ENCODE measurements at regions not wholly inside any gene's neighbourhood (a gene's known extent, or its start where the extent isn't known, plus 50 kb on each side); places are given as distances from the start of the nearest gene placed in this dataset.

GRCh38 chr14:95008445-95009217 is 148.7 kb downstream of the DICER1 start:
- Mint-ChIP-seq H3K36me3 (ENCODE audit: low read depth) (no peaks in the 10 kb centered on the region), H3K4me3 (no peak overlapping the region), H3K9me3 (no peaks in the 10 kb centered on the region), H3K27ac (no peak overlapping the region), H3K27me3 (peaks cover 9% of the 10 kb centered on the region), H3K4me1 (no peaks in the 10 kb centered on the region)
- no peak for DNase-seq
- CTCF ChIA-PET, result no interaction called here
- POLR2A ChIA-PET, result no interaction called here

GRCh38 chr14:95007921-95008320 is 149.4 kb downstream of the DICER1 start:
- H3K9me3 Mint-ChIP-seq, result no peaks in the 10 kb centered on the region

GRCh38 chr14:95006479-95006878 is 150.8 kb downstream of the DICER1 start:
- ChIA-PET CTCF (no interaction called here), POLR2A (no interaction called here)
- H3K4me3 Mint-ChIP-seq, result no peak overlapping the region

More at GRCh38 chr14:95007921-95008320, 149.4 kb downstream of the DICER1 start:
- POLR2A ChIA-PET, result no interaction called here
- CTCF ChIA-PET, result no interaction called here
- no peaks in the 10 kb centered on the region for H3K36me3 Mint-ChIP-seq (ENCODE audit: low read depth)
- no peaks in the 10 kb centered on the region for H3K4me1 Mint-ChIP-seq
- H3K4me3 Mint-ChIP-seq, result no peak overlapping the region
- no peak for DNase-seq
- peaks cover 9% of the 10 kb centered on the region for H3K27me3 Mint-ChIP-seq
- H3K27ac Mint-ChIP-seq, result no peak overlapping the region

GRCh38 chr14:95006051-95006450 is 151.3 kb downstream of the DICER1 start:
- H3K27ac Mint-ChIP-seq, result no peak overlapping the region
- no peaks in the 10 kb centered on the region for H3K4me1 Mint-ChIP-seq
- H3K9me3 Mint-ChIP-seq, result no peaks in the 10 kb centered on the region
- ChIA-PET CTCF (no interaction called here), POLR2A (no interaction called here)
- H3K36me3 Mint-ChIP-seq (ENCODE audit: low read depth), result no peaks in the 10 kb centered on the region
- H3K4me3 Mint-ChIP-seq, result no peak overlapping the region
- DNase-seq, result no peak
- H3K27me3 Mint-ChIP-seq, result peaks cover 8% of the 10 kb centered on the region

More at GRCh38 chr14:95006479-95006878, 150.8 kb downstream of the DICER1 start:
- H3K27ac Mint-ChIP-seq, result no peak overlapping the region
- H3K4me1 Mint-ChIP-seq, result no peaks in the 10 kb centered on the region
- H3K36me3 Mint-ChIP-seq (ENCODE audit: low read depth), result no peaks in the 10 kb centered on the region
- no peaks in the 10 kb centered on the region for H3K9me3 Mint-ChIP-seq
- H3K27me3 Mint-ChIP-seq, result peaks cover 5% of the 10 kb centered on the region
- DNase-seq, result no peak

GRCh38 chr14:95003099-95003960 is 154.0 kb downstream of the DICER1 start:
- Mint-ChIP-seq H3K36me3 (ENCODE audit: low read depth) (no peaks in the 10 kb centered on the region), H3K27ac (no peak overlapping the region), H3K4me1 (no peaks in the 10 kb centered on the region), H3K9me3 (no peaks in the 10 kb centered on the region), H3K4me3 (no peak overlapping the region), H3K27me3 (peaks cover 16% of the 10 kb centered on the region)
- POLR2A ChIA-PET, result no interaction called here
- CTCF ChIA-PET, result no interaction called here
- DNase-seq, result no peak

- DNase-seq, result no peak
- H3K27me3 Mint-ChIP-seq, result peaks cover 16% of the 10 kb centered on the region
- no peaks in the 10 kb centered on the region for H3K4me1 Mint-ChIP-seq
- CTCF ChIA-PET, result no interaction called here
- no peaks in the 10 kb centered on the region for H3K9me3 Mint-ChIP-seq
- H3K27ac Mint-ChIP-seq, result no peak overlapping the region
- H3K4me3 Mint-ChIP-seq, result no peak overlapping the region
- H3K36me3 Mint-ChIP-seq (ENCODE audit: low read depth), result no peaks in the 10 kb centered on the region
- POLR2A ChIA-PET, result no interaction called here
These were observed 158.6 kb downstream of the DICER1 start for GRCh38 chr14:94998685-94999084.

- POLR2A ChIA-PET, result no interaction called here
- no peaks in the 10 kb centered on the region for H3K9me3 Mint-ChIP-seq
- H3K4me3 Mint-ChIP-seq, result no peak overlapping the region
- no peaks in the 10 kb centered on the region for H3K4me1 Mint-ChIP-seq
- CTCF ChIA-PET, result no interaction called here
- H3K36me3 Mint-ChIP-seq (ENCODE audit: low read depth), result no peaks in the 10 kb centered on the region
- DNase-seq, result no peak
- no peak overlapping the region for H3K27ac Mint-ChIP-seq
- H3K27me3 Mint-ChIP-seq, result peaks cover 16% of the 10 kb centered on the region
These were observed 159.2 kb downstream of the DICER1 start for GRCh38 chr14:94998110-94998509.

- H3K4me1 Mint-ChIP-seq, result no peaks in the 10 kb centered on the region
These were observed 161.8 kb downstream of the DICER1 start for GRCh38 chr14:94995551-94995950.

GRCh38 chr14:94994245-94994644 is 163.1 kb downstream of the DICER1 start:
- Mint-ChIP-seq H3K4me1 (no peaks in the 10 kb centered on the region), H3K27ac (no peak overlapping the region), H3K36me3 (ENCODE audit: low read depth) (no peaks in the 10 kb centered on the region), H3K9me3 (no peaks in the 10 kb centered on the region), H3K27me3 (peaks cover 10% of the 10 kb centered on the region), H3K4me3 (no peak overlapping the region)
- no peak for DNase-seq
- POLR2A ChIA-PET, result no interaction called here
- CTCF ChIA-PET, result no interaction called here

More at GRCh38 chr14:94995551-94995950, 161.8 kb downstream of the DICER1 start:
- DNase-seq, result no peak
- ChIA-PET POLR2A (no interaction called here), CTCF (no interaction called here)
- Mint-ChIP-seq H3K27me3 (peaks cover 11% of the 10 kb centered on the region), H3K4me3 (no peak overlapping the region), H3K9me3 (no peaks in the 10 kb centered on the region), H3K36me3 (ENCODE audit: low read depth) (no peaks in the 10 kb centered on the region), H3K27ac (no peak overlapping the region)

GRCh38 chr14:94992046-94992445 is 165.3 kb downstream of the DICER1 start:
- Mint-ChIP-seq H3K27me3 (peaks cover 7% of the 10 kb centered on the region), H3K4me3 (no peak overlapping the region), H3K9me3 (peaks cover 2% of the 10 kb centered on the region), H3K36me3 (ENCODE audit: low read depth) (no peaks in the 10 kb centered on the region), H3K4me1 (no peaks in the 10 kb centered on the region), H3K27ac (no peak overlapping the region)
- ChIA-PET CTCF (no interaction called here), POLR2A (no interaction called here)
- no peak for DNase-seq

- no peaks in the 10 kb centered on the region for H3K36me3 Mint-ChIP-seq (ENCODE audit: low read depth)
- peaks cover 2% of the 10 kb centered on the region for H3K9me3 Mint-ChIP-seq
- ChIA-PET CTCF (no interaction called here), POLR2A (no interaction called here)
- no peak overlapping the region for H3K4me3 Mint-ChIP-seq
- H3K27me3 Mint-ChIP-seq, result peaks cover 7% of the 10 kb centered on the region
- H3K4me1 Mint-ChIP-seq, result no peaks in the 10 kb centered on the region
- H3K27ac Mint-ChIP-seq, result no peak overlapping the region
- no peak for DNase-seq
These were observed 167.4 kb downstream of the DICER1 start for GRCh38 chr14:94989946-94990345.

GRCh38 chr14:94989417-94989816 is 167.9 kb downstream of the DICER1 start:
- POLR2A ChIA-PET, result no interaction called here
- Mint-ChIP-seq H3K36me3 (ENCODE audit: low read depth) (no peaks in the 10 kb centered on the region), H3K4me1 (no peaks in the 10 kb centered on the region), H3K4me3 (no peak overlapping the region), H3K9me3 (peaks cover 2% of the 10 kb centered on the region), H3K27ac (no peak overlapping the region), H3K27me3 (peaks cover 11% of the 10 kb centered on the region)
- no peak for DNase-seq
- CTCF ChIA-PET, result no interaction called here

GRCh38 chr14:94987409-94987808 is 169.9 kb downstream of the DICER1 start:
- Mint-ChIP-seq H3K9me3 (peaks cover 2% of the 10 kb centered on the region), H3K4me1 (no peaks in the 10 kb centered on the region), H3K4me3 (no peak overlapping the region), H3K36me3 (ENCODE audit: low read depth) (no peaks in the 10 kb centered on the region), H3K27me3 (peaks cover 17% of the 10 kb centered on the region), H3K27ac (no peak overlapping the region)
- no peak for DNase-seq
- ChIA-PET POLR2A (no interaction called here), CTCF (no interaction called here)

GRCh38 chr14:94979891-94980290 is 177.4 kb downstream of the DICER1 start:
- Mint-ChIP-seq H3K27me3 (peaks cover 11% of the 10 kb centered on the region), H3K9me3 (no peaks in the 10 kb centered on the region), H3K27ac (no peak overlapping the region), H3K4me1 (no peaks in the 10 kb centered on the region), H3K36me3 (ENCODE audit: low read depth) (no peaks in the 10 kb centered on the region), H3K4me3 (no peak overlapping the region)
- no peak for DNase-seq
- ChIA-PET CTCF (no interaction called here), POLR2A (no interaction called here)
